GM18508 (cell line): ENCODE measurements at regions not wholly inside any gene's neighbourhood (a gene's known extent, or its start where the extent isn't known, plus 50 kb on each side); places are given as distances from the start of the nearest gene placed in this dataset.
"Not testable (repeated sequence)": the region's sequence is repeated elsewhere in the genome, so short reads cannot be mapped to it uniquely, and the experiment has no call there.

Experiments
- ATAC-seq: cut with Tn5 transposase; IDR thresholded peaks from one replicate; pipeline ENCODE4 v1.9.1; 2021; ENCODE audit warnings: moderate number of reproducible peaks; ENCODE audit not compliant: insufficient read depth, unreplicated experiment

DNA sequence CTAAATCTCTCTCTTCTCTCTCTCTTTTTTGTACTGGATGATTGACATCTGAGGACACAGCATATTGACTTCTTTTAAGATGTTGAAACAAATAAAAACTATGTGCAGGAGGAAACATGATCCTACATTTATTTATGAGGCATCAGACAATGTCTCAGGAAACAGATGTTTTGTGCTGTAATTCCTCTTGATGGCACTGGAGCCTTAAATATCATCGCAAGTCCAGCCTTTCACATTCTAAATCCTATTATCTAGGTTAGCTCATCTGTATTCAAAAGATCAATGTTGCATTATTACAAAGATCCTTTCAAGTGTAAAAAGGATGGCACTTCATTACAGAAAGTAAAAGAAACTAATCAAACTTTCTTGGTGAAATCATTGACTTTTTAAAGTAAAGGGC is 63.9 kb downstream of the MAT2B start:
- ATAC-seq: no peak

DNA sequence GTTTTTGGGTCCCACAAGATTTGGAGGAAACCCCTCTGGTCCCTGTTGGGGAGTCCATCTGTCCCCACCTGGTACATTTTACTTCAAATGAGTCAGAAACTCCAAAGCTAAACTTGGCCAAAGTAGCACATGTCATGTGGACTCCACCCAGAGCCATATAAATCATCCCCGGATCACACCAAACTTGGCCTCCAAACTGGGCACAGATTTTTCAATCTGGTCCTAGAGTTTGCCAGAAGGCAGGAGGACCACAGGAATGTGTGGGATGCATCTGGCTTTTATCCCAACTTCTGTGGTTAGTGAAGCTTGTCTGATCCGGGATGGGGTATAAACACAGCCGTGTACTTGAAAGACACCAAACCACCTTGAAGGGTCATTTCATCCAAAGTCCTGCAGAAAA is 66.3 kb downstream of the MAT2B start:
- no peak for ATAC-seq

DNA sequence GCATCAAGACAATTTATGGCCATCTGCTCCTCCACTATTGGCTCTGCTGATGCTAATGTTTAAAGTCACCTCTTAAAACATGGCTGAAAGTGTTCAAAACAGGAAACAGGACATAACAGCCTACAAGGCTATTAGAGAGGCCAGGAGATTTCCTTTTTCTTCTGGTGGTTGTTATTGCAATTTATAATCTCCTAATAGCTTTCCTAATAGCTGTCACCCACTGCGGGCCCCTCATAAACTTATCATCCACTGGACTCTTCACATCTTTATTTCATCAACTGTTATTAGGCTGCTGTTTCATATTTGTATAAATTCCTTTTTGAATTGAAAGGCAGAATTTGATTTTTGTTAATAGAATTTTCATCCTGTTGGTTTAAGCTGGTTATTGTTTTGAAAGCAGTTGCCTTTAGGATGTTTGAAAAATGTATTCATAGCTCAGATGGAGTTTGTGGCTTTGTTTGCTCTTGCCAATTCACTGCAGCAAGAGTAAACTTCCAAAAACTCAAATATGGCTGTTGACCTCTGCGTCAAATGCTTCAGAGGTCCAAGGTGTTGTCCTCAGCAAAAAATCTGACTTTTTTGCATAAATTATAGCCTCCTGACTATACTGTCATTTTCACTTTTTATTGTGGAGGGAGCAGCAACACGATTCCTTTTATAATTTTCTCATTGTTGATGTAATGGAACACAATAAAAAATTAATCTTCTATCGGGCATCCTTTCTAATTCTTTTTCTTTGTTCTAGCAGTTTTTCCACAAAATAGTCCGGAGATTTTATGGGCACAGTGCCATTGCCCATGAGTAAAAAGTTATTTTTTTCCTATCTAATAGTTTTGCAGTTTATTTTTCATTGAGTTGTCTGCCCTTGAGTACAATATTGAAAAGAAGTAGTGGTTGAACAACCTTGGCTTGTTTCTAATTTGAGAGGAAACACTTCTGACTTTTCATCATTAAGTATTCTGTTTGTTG is 69.3 kb downstream of the MAT2B start:
- ATAC-seq: no peak

DNA sequence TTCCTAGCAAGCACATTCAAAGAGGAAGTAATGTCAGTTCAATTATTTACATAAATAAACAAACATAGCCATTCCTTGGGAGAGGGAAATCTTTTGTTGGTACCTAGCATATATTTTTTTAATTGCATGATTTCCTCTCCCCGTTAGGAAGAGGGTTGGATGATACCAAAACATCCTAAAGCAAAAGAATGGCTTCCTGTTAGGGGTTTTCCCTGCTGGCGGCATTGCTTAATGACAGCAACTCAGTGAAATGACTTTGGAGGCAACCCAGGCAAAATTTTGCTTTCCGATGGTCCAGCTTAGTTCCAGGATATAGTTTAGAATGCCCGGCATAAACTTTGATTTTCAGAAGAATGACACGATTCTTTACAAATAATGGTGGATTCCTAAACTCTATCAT is 73.2 kb downstream of the MAT2B start:
- no peak for ATAC-seq

DNA sequence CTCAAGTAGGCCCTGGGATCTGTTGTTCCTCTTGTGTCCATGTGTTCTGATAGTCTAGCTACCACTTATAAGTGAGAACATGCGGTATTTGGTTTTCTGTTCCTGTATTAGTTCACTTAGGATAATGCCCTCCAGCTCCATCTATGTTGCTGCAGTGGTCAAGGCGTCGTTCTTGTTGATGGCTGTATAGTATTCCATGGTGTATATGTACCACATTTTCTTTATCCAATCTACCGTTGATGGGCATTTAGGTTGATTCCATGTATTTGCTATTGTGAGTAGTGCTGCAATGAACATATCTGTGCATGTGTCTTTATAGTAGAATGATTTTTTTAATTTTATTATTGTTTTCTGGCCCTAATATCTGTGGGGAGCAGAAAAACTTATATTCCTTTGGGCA is 74.3 kb downstream of the MAT2B start:
- no peak for ATAC-seq

DNA sequence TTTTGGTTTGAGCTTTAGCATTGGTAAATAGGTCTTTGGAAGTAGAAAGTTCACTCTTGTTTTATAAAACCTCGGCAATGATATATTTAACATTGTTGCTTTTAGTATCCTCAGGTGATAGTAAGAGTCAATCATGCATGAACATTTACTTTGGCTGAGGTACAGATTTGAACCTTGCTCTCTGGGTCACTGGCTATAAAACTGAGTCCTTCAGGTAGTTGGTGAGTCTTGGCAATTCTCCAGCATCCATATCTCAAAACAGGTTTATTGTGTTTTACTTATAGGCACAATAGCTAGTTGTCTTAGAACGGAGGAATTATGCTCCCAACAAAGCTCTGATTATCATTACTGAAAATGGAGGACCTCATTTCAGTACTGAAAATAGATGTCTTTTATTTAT is 75.1 kb downstream of the MAT2B start:
- ATAC-seq: no peak

DNA sequence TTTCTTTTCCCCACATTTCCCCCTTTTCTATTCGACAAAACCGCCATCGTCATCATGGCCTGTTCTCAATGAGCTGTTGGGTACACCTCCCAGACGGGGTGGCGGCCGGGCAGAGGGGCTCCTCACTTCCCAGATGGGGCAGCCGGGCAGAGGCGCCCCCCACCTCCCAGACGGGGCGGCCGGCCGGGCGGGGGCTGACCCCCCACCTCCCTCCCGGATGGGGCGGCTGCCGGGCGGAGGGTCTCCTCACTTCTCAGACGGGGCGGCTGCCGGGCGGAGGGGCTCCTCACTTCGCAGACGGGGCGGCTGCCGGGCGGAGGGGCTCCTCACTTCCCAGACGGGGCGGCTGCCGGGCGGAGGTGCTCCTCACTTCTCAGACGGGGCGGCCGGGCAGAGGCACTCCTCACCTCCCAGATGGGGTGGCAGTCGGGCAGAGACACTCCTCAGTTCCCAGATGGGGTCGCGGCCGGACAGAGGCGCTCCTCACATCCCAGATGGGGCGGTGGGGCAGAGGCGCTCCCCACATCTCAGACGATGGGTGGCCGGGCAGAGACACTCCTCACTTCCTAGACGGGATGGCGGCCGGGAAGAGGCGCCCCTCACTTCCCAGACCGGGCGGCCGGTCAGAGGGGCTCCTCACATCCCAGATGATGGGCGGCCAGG is 78.2 kb downstream of the MAT2B start:
- ATAC-seq: not testable (repeated sequence)

DNA sequence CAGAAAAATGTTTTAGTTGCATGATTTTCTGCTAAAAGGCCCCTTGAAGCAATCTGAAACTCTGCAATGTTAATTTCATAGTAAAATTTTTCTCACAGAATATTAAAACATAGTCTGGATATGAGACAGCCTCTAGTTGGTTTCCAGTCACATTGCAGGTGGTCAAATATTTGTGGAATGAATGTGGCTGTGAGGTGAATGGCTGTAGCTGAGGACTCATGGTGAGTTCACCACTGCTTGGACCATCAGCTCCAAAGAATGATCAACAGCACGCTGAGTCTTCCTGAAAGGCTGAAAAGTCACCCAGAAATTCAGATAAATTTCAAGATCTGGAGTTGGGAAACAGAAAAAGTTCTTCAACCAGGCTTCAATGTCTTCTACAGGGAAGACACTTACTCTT is 79.8 kb downstream of the MAT2B start:
- no peak for ATAC-seq

DNA sequence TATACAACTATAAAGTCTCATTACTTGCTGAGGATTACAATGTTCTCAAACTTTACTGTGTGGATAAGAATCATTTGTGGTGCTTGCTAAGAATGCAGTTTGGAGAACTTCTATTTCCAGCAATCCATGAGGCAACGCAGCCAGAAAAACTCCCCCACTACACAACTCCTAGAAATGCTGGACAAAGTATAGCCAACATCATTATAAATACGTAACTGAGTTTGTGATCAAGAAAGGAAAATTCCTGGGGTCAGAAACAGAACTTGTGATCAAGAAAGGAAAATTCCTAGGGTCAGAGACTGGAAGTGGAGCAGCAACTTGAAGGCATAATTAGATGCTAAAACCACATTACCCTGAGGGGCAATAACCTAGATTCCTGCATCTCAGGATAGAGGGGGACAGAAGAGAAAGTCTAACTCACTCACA is 81.1 kb downstream of the MAT2B start:
- ATAC-seq: no peak

DNA sequence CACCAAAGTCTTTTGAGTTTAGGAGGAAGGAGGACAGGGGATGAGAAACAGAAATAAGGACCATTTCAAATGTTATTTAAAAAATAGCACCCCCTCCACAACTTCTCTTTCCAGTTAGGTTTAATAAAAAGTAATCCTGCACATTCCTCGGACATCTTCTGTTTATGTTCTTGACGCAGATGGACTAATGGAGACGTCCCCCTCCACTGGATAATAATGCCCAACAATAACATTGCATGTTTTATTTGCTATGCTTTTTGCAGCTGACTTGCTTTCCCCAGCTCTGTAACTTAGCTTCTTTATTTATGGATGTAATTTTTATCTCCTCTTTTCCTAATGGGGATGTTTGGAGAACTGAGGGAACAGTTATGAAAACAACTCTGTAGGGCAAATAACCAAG is 89.5 kb downstream of the MAT2B start:
- ATAC-seq: no peak

DNA sequence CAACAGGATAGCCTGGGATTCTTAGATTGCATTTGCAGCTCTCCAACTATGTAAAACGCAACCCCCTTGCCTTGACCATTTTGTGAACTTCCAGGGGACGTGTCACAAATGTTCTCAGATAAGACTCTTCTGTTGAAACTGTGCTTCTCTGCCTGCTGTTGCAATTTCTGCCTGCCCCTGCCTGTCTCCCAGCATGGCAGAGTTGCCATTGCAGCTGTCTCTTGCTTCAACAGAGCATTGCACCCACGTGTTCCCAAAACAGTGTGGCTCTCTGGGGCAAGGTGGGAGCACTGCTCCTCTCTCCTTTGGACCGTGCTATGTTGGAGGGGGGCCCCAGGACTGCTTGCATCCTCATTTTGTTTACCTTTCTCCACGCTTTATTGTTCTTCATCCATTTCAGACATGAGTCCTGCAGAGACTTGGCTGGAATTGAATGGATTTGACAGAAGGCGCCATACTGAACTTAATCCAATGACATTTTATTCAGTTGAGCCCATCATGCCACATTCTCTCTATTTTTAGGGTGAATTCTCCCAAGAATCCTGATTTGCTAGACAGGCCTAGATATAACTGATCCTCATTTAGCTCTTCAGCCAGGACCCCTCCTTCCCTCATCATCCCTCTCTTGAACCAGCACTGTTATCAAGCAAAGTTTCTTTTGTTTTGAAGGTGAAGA is 90.7 kb downstream of the MAT2B start:
- ATAC-seq: no peak

DNA sequence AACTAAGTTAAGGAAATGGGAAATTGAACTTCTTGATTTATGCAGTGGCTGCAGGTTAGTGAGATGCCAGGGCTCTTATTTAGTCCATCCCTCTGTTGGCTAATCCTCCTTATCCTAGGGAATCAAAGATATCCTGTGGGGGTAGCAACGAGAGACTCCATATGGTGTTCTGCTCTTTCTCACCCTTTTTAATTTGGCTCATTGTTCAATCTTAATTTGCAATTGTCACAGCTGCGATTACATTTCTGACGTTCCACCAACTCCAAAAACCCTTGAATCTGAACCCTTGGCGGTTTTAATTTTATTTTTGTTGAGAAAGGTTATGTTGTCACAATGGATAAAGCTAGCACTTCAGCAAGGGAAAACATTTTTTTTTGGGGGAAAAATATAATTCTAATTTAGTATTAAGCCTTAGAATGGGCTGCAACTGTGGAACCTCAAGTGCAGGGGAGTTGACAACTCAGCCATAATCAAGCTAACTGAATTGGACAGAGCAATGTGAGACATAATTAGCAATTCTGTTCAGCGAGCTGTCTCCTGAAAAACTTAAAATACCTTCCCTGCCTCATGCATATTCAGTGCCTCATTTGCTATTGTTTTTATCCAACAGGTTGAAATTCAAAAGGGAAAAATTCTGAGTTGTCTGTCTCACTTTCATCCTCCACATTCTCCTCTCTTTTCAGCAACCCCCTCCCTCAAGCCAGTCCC is 91.3 kb downstream of the MAT2B start:
- ATAC-seq: no peak

DNA sequence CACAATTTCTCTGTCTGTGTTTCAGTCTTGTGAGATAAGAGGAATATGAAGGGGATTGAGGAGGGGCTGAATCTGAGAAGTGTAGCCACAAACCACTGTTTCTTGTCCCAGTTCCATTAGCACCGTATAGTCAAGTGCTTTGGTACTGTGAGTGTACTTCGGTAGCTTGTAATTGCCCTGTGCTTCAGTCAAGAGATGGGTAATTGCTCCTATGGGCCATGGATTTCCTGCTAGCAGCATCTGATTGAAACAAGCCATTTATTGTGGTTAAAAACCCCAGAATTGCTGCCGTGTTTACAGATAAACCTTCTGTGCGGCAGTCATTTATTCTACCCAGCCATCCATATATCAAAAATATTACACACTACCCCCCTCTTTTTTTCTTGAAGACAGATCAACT is 98.6 kb downstream of the MAT2B start:
- no peak for ATAC-seq

DNA sequence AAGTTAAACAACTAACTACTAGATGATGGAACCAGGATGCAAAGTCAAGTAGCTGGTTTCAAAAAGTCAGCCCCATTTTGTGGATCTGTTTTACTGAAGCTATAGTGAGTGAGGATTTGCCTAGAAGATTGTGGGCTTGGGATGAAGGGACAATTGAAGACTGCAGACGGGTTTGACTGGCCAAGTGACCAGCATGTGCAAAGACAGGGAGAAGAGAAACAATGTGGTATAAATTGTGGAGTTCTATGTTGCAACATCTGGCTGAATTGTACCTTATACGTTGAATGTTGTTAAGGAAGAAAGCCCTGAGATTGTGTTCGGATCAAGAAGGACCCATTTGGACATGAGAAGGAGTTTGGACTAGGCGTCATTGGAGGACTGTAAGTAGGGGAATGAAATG is 101.8 kb downstream of the MAT2B start:
- no peak for ATAC-seq

DNA sequence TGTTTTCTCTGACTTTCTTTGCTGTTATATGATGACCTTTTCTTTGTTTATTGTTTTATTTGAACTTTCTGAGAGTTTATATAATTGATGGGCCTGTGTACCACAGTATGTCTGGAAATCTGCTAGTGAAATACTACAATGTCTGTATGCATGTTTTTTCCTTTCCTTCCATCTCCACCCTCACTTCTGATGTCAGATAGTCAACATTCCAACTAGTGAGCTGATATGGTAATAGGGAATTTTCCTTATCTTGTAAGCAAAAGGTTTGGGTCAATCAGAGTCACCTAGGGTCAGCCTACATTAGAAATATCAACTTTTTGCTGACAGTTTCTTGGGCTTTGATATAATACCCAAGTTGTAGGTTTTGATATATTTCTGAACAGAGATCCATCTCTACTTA is 103.2 kb downstream of the MAT2B start:
- no peak for ATAC-seq

DNA sequence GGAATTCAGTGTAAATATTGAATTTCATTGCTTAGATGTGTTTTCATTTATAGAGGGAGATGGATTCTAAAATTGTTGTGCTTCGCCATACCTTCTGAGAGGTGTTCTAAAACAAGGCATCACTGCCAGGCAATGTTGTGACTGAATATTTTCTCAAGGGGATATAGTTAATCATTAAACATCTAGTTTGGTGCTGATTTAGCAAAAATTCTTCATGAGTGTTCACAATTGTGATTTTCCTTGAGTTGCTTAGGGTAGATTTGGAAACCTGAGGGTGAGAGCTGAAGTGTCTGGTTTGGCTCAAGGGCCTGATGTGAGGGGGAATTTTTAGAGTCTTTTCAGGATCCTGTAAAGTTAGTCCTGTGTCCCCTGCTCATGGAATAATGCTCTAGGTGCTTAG is 104.5 kb downstream of the MAT2B start:
- no peak for ATAC-seq

DNA sequence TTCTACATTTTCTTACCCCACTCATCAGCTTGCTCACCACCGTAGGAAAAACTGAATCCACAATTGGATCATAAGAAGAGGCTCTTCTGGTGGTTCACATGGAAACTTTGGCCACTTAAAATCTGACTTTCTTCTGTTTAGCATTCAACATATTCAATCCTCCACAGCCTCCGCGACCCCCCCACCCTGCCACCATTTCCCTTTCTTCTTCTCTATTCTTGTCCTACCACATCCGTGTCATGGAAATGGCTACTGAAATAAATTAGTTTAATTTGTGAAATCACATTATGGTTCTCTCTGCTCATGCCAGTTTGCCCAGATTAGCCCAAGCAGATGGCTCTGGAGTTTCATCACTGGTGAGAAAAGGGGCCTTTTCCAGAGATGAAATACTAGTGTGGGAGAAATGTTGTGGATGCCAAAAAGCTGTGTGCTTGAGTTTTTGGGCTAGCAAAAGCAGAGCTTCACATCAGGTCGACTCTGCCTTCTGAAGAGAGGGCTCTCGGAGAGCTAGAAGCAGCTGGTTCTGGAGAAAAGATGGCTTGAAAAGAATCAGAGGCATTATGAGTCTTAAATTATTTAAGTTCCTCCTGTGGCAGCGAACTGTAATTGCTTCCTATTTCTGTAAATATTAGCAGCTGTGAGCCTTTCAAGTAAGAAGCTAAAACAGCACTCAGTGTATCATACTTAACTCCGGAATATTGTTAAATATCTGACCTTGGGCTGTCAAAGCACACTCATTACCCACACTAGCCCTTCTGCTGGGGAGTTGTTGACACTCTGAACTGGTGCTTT is 107.1 kb downstream of the MAT2B start:
- no peak for ATAC-seq

DNA sequence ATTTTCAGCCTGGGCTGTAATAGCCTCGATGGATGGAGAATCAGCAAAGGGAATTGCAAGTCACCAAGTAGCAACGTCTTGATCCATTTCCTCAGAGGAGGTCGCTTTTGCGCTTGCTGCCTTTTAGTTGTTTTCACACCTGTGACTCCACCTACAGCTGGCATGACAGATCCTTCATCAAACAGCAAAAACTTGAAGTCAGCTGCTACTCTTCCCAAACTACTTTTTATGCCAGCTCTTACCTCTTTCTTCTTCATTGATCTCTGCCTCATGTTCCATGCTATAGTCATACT is 107.7 kb downstream of the MAT2B start:
- no peak for ATAC-seq

DNA sequence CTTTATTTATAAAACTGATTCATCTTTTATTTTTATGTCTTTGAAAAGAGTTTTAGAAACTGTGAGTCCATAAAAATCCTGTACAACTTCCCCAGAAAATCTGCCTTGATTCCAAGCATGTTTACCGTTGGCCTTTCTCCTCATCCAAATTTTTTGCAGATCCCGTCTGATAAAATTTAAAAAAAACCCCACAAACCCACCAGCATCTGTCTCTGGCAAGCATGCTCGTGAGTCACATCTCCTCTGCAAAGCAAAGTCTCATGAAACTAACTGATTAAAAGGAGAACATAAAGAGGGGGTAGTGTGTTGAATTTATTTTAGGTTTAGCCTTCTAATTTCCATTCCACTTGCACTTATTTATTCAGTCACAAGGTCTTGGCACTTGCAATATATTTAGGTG is 109.4 kb downstream of the MAT2B start:
- no peak for ATAC-seq
